Thyroid gland (tissue), 4 donors: ENCODE measurements at regions not wholly inside any gene's neighbourhood (a gene's known extent, or its start where the extent isn't known, plus 50 kb on each side); places are given as distances from the start of the nearest gene placed in this dataset.

Experiments used
- POLR2A ChIP-seq, 2 donors: fragments of 450-650 bp; IDR thresholded peaks; one replicate each; pipeline ENCODE4 v1.6.1; 2017; ENCODE audit warnings: antibody characterized with exemption in 2 of 2, mild to moderate bottlenecking in 2 of 2, moderate library complexity in 1 of 2
- TF ChIP-seq, protein P1 (sequence below), 6 experiments: fragments of 200-600 bp in 3 of 6; fragments of 450-650 bp in 3 of 6; sonication (generic) in 3 of 6; IDR thresholded peaks; one replicate each; pipeline ENCODE4 v1.5.1; 2016 to 2019; ENCODE audit warnings: antibody characterized with exemption in 6 of 6, mild to moderate bottlenecking in 2 of 6, inconsistent platforms in 1 of 6, moderate library complexity in 1 of 6

DNA sequence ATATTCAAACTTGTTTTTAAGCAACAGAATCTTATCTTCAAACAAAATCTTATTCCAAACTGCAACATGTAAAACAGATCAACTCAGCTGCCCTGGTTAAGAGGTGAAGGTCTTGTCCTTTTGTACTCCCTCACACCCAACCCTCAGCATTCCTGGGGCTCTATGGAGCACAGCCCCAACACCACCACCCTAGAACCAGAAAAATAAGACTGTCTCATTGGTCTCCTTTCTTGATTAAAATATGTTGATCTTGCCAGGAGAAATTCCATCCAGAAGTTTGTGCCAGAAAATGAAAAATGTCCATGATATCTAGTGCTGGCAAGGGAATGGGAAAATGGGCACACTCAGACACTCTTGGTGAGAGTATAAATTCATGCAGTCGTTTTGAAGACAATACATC is 62.1 kb upstream of the TMEM17 start:
- TF ChIP-seq POLR2A (IDR thresholded peaks at IDR 0.05): no peak
- TF ChIP-seq, protein P1, sequence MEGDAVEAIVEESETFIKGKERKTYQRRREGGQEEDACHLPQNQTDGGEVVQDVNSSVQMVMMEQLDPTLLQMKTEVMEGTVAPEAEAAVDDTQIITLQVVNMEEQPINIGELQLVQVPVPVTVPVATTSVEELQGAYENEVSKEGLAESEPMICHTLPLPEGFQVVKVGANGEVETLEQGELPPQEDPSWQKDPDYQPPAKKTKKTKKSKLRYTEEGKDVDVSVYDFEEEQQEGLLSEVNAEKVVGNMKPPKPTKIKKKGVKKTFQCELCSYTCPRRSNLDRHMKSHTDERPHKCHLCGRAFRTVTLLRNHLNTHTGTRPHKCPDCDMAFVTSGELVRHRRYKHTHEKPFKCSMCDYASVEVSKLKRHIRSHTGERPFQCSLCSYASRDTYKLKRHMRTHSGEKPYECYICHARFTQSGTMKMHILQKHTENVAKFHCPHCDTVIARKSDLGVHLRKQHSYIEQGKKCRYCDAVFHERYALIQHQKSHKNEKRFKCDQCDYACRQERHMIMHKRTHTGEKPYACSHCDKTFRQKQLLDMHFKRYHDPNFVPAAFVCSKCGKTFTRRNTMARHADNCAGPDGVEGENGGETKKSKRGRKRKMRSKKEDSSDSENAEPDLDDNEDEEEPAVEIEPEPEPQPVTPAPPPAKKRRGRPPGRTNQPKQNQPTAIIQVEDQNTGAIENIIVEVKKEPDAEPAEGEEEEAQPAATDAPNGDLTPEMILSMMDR (IDR thresholded peaks at IDR 0.05): no peak
